ENCODE measurements at regions not wholly inside any gene's neighbourhood (a gene's known extent, or its start where the extent isn't known, plus 50 kb on each side); places are given as distances from the start of the nearest gene placed in this dataset.

GRCh38 chr2:64785245-64785644, 131.5 kb upstream of the SERTAD2 start:
- no peaks in the 10 kb centered on the region for H3K36me3 Mint-ChIP-seq (ENCODE audit: insufficient read depth)
- no peak overlapping the region for H3K4me3 Mint-ChIP-seq (ENCODE audit: low read depth)

GRCh38 chr2:64786343-64787018, 132.8 kb upstream of the SERTAD2 start:
- H3K27me3 Mint-ChIP-seq = peaks cover 4% of the 10 kb centered on the region
- TF ChIP-seq CTCF (IDR thresholded peaks at IDR 0.05; ENCODE audit: unreplicated experiment) = no peak
- H3K9me3 Mint-ChIP-seq (ENCODE audit: low read depth) = no peaks in the 10 kb centered on the region
- DNase-seq (ENCODE audit: low spot score, unreplicated experiment) = no peak
- H3K27ac Mint-ChIP-seq = no peak overlapping the region
- peaks cover 11% of the 10 kb centered on the region for H3K4me1 Mint-ChIP-seq (ENCODE audit: low read depth)
- H3K4me3 Mint-ChIP-seq (ENCODE audit: low read depth) = no peak overlapping the region
- H3K36me3 Mint-ChIP-seq (ENCODE audit: insufficient read depth) = no peaks in the 10 kb centered on the region

More at GRCh38 chr2:64785245-64785644, 131.5 kb upstream of the SERTAD2 start:
- H3K27me3 Mint-ChIP-seq = peaks cover 4% of the 10 kb centered on the region
- TF ChIP-seq CTCF (IDR thresholded peaks at IDR 0.05; ENCODE audit: unreplicated experiment) = no peak
- no peak overlapping the region for H3K27ac Mint-ChIP-seq
- H3K4me1 Mint-ChIP-seq (ENCODE audit: low read depth) = peaks cover 8% of the 10 kb centered on the region
- H3K9me3 Mint-ChIP-seq (ENCODE audit: low read depth) = no peaks in the 10 kb centered on the region
- no peak for DNase-seq (ENCODE audit: low spot score, unreplicated experiment)

- no peak for TF ChIP-seq CTCF (IDR thresholded peaks at IDR 0.05; ENCODE audit: unreplicated experiment)
- Mint-ChIP-seq H3K27me3 (peaks cover 4% of the 10 kb centered on the region), H3K36me3 (ENCODE audit: insufficient read depth) (no peaks in the 10 kb centered on the region), H3K9me3 (ENCODE audit: low read depth) (no peaks in the 10 kb centered on the region), H3K4me3 (ENCODE audit: low read depth) (no peak overlapping the region), H3K27ac (no peak overlapping the region), H3K4me1 (ENCODE audit: low read depth) (peaks cover 11% of the 10 kb centered on the region)
- DNase-seq (ENCODE audit: low spot score, unreplicated experiment) = no peak
These were observed 133.3 kb upstream of the SERTAD2 start for GRCh38 chr2:64787019-64787365.

- no peak overlapping the region for H3K4me3 Mint-ChIP-seq (ENCODE audit: low read depth)
- H3K27ac Mint-ChIP-seq = no peak overlapping the region
- H3K27me3 Mint-ChIP-seq = no peaks in the 10 kb centered on the region
- TF ChIP-seq CTCF (IDR thresholded peaks at IDR 0.05; ENCODE audit: unreplicated experiment) = no peak
- H3K36me3 Mint-ChIP-seq (ENCODE audit: insufficient read depth) = no peaks in the 10 kb centered on the region
- peaks cover 11% of the 10 kb centered on the region for H3K4me1 Mint-ChIP-seq (ENCODE audit: low read depth)
- DNase-seq (ENCODE audit: low spot score, unreplicated experiment) = no peak
- no peaks in the 10 kb centered on the region for H3K9me3 Mint-ChIP-seq (ENCODE audit: low read depth)
These were observed 134.0 kb upstream of the SERTAD2 start for GRCh38 chr2:64787698-64788097.

GRCh38 chr2:64789466-64790320, 136.0 kb upstream of the SERTAD2 start:
- DNase-seq (ENCODE audit: low spot score, unreplicated experiment) = no peak
- H3K36me3 Mint-ChIP-seq (ENCODE audit: insufficient read depth) = no peaks in the 10 kb centered on the region
- H3K27me3 Mint-ChIP-seq = peaks cover 2% of the 10 kb centered on the region
- no peak for TF ChIP-seq CTCF (IDR thresholded peaks at IDR 0.05; ENCODE audit: unreplicated experiment)
- H3K4me3 Mint-ChIP-seq (ENCODE audit: low read depth) = no peak overlapping the region
- H3K27ac Mint-ChIP-seq = peak overlapping the region; percentile 12
- peaks cover 11% of the 10 kb centered on the region for H3K4me1 Mint-ChIP-seq (ENCODE audit: low read depth)
- H3K9me3 Mint-ChIP-seq (ENCODE audit: low read depth) = no peaks in the 10 kb centered on the region
